ENCODE measurements at regions not wholly inside any gene's neighbourhood (a gene's known extent, or its start where the extent isn't known, plus 50 kb on each side); places are given as distances from the start of the nearest gene placed in this dataset.

DNA sequence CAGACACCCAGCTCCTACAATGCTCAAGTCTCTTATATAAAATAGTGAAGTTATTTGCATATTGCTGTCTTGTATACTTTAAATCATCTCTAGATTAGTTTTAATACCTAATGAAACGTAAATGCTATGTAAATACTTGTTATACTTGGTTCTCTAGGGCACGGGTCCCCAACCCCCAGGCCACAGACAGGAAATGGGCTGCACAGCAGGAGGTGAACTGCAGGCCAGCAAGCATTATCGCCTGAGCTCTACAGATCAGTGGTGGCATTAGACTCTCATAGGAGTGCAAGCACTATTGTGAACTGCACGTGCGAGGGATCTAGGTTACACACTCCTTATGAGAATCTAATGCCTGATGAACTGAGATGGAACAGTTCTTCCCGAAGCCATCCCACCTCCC, 395.9 kb upstream of the EMCN start:
- no peaks in the 10 kb centered on the region for H3K36me3 ChIP-seq (ENCODE audit: insufficient read depth, low read length)
- H3K4me2 ChIP-seq (ENCODE audit: low read length), result no peak overlapping the region
- H3K4me1 ChIP-seq (ENCODE audit: insufficient read depth, low read length, poor library complexity, severe bottlenecking), result no peaks in the 10 kb centered on the region
- H3K9me3 ChIP-seq (ENCODE audit: low read length), result no peaks in the 10 kb centered on the region
- H3K27ac ChIP-seq (ENCODE audit: low read depth, low read length, poor library complexity, severe bottlenecking), result no peak overlapping the region
- intact Hi-C loops (cut with micrococcal nuclease; ENCODE audit: unreplicated experiment), result no loop called here
- TF ChIP-seq, protein P1, sequence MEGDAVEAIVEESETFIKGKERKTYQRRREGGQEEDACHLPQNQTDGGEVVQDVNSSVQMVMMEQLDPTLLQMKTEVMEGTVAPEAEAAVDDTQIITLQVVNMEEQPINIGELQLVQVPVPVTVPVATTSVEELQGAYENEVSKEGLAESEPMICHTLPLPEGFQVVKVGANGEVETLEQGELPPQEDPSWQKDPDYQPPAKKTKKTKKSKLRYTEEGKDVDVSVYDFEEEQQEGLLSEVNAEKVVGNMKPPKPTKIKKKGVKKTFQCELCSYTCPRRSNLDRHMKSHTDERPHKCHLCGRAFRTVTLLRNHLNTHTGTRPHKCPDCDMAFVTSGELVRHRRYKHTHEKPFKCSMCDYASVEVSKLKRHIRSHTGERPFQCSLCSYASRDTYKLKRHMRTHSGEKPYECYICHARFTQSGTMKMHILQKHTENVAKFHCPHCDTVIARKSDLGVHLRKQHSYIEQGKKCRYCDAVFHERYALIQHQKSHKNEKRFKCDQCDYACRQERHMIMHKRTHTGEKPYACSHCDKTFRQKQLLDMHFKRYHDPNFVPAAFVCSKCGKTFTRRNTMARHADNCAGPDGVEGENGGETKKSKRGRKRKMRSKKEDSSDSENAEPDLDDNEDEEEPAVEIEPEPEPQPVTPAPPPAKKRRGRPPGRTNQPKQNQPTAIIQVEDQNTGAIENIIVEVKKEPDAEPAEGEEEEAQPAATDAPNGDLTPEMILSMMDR (conservative IDR thresholded peaks at IDR 0.05; ENCODE audit: low read length), result no peak
- no peak for TF ChIP-seq EZH2phosphoT487 (IDR thresholded peaks at IDR 0.05; ENCODE audit: borderline replicate concordance, low read depth, low read length)
- no peaks in the 10 kb centered on the region for H4K20me1 ChIP-seq (ENCODE audit: insufficient read depth, low read length)
- DNase-seq (ENCODE audit: low spot score), result no peak
- H3K9me2 ChIP-seq (ENCODE audit: insufficient read depth, low read length), result no peaks in the 10 kb centered on the region
- no TSS peak for BruUV-seq (replicated peaks)
- H3K79me2 ChIP-seq (ENCODE audit: insufficient read depth, low read depth, low read length), result no peaks in the 10 kb centered on the region
- ChIA-PET CTCF (ENCODE audit: unreplicated experiment) (no interaction called here), POLR2A (interaction anchor here (0.6 to 0.7 kb wide), 3 partner anchors 13 to 603 kb away, joined by 3 read pairs; no protein-coding TSS in a partner anchor)
- H2AFZ ChIP-seq (ENCODE audit: low read length), result no peak overlapping the region
- H3K4me3 ChIP-seq (ENCODE audit: low read depth, low read length, poor library complexity, severe bottlenecking), result no peak overlapping the region

DNA sequence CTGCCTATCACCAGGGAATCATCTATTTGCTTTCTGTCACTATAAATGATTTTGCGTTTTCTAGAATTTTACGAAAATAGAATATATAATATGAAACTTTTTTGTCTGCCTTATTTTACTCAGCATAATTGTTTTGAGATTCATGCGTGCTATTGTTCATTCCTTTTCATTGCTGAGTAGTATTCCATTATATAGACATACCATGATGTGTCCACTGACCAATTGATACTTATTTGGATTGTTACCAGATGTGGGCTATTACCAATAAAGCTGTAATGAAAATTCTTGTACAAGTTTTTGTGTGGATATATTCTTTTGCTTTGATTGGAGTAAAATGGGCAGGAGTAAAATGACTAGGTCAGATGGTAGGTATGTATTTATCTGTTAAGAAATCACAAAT, 390.7 kb upstream of the EMCN start:
- POLR2A ChIA-PET, result no interaction called here

More for the DNA sequence above, 390.7 kb upstream of the EMCN start:
- H3K79me2 ChIP-seq (ENCODE audit: insufficient read depth, low read depth, low read length), result no peaks in the 10 kb centered on the region
- no peak for DNase-seq (ENCODE audit: low spot score)
- no peak overlapping the region for H2AFZ ChIP-seq (ENCODE audit: low read length)
- H3K4me1 ChIP-seq (ENCODE audit: insufficient read depth, low read length, poor library complexity, severe bottlenecking), result no peaks in the 10 kb centered on the region
- no peak overlapping the region for H3K4me3 ChIP-seq (ENCODE audit: low read depth, low read length, poor library complexity, severe bottlenecking)
- BruUV-seq (replicated peaks), result no TSS peak
- H4K20me1 ChIP-seq (ENCODE audit: insufficient read depth, low read length), result no peaks in the 10 kb centered on the region
- no peaks in the 10 kb centered on the region for H3K36me3 ChIP-seq (ENCODE audit: insufficient read depth, low read length)
- TF ChIP-seq, protein P1 (conservative IDR thresholded peaks at IDR 0.05; ENCODE audit: low read length), result no peak
- TF ChIP-seq EZH2phosphoT487 (IDR thresholded peaks at IDR 0.05; ENCODE audit: borderline replicate concordance, low read depth, low read length), result no peak
- CTCF ChIA-PET (ENCODE audit: unreplicated experiment), result no interaction called here
- H3K4me2 ChIP-seq (ENCODE audit: low read length), result no peak overlapping the region
- no peak overlapping the region for H3K27ac ChIP-seq (ENCODE audit: low read depth, low read length, poor library complexity, severe bottlenecking)
- H3K9me3 ChIP-seq (ENCODE audit: low read length), result no peaks in the 10 kb centered on the region
- intact Hi-C loops (cut with micrococcal nuclease; ENCODE audit: unreplicated experiment), result no loop called here
- H3K9me2 ChIP-seq (ENCODE audit: insufficient read depth, low read length), result no peaks in the 10 kb centered on the region

All from OCI-LY7 (cell line).